ENCODE measurements at regions not wholly inside any gene's neighbourhood (a gene's known extent, or its start where the extent isn't known, plus 50 kb on each side); places are given as distances from the start of the nearest gene placed in this dataset.
"Not testable (repeated sequence)": the region's sequence is repeated elsewhere in the genome, so short reads cannot be mapped to it uniquely, and the experiment has no call there.

DNA sequence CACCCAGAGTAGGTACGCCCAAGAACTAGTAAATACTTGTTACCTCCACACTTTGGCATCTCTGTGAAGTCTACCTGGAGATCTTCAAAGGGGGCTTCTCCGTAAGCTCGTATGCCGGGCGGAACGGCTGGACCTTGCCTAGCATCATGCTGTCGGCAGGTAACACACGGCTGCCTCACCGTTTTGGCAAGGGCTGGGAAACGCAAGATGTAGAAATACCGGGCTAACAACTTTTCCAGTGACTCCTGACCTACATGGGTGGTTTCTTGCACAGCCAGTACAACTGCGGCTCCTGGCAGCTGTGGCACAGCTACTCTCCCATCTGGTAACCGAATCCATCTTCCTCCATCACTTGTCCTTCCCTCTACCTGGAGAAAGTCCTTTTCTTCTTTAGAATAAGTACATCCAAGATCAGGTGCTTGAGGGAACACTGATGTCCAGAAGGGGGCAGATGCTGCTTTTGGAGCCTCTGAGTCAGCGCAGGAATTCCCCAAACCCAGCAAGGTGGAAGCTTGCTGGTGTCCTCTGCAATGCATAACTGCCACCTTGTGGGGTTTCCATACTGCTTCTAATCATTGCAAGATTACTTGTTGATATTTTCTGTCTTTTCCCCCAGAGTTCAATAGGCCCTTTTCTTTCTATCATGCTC is 59.7 kb upstream of the FRG2C start:
- DNase-seq (ENCODE audit: low read depth in 2 of 2): not testable (repeated sequence)

DNA sequence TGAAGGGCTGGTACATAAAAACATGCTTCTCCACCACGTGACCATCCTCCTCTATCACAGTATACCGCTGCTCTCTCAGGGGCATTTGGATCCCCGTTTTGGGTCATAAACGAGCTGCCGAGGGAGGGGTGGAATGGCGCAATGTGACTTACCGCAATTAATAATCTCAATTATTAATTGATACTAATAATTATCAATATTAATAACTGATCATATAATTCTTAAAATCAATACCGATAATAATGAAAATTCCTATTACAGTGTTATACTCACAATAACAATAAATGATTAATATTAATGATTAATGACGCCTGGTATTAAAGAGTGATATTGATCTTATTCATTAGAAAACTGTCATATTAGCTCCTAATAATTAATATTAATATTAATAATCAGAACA is 56.1 kb upstream of the FRG2C start:
- not testable (repeated sequence) for DNase-seq (ENCODE audit: low read depth in 2 of 2)

DNA sequence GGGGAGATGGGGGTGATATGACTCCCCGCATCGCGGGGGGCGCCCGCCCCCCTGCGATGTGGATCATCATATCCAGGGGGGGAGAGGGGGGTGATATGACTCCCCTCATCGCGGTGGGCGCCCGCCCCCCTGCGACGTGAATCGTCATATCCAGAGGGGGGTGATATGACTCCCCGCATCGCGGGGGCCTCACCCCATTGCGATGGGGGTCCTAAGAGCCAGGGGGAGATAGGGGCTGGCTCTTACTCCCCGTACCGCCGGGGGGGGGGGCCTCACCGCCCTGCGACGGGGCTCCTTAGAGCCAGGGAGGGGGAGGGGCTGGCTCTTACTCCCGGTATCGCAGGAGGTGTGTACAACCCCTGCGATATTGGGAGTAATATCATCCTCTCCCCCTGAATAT is 54.5 kb upstream of the FRG2C start:
- DNase-seq (ENCODE audit: low read depth in 2 of 2): not testable (repeated sequence)

DNA sequence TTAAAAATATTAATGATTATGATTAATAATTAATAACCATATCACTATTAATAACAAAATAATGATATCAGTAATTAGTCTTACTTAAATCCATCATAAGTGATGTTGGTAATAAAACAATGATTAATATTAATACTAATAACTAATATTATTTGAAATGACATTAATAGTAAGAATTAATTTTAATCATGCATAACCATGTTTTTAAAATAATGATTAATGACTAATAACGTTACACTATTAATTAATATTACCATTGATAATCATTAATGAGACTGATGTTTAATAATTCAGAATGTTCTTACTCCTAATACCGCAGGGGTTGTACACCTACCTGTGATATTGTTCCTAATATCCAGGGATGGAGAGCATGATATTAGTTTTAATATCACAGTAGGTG is 53.4 kb upstream of the FRG2C start:
- no peak for DNase-seq (ENCODE audit: low read depth in 2 of 2)

DNA sequence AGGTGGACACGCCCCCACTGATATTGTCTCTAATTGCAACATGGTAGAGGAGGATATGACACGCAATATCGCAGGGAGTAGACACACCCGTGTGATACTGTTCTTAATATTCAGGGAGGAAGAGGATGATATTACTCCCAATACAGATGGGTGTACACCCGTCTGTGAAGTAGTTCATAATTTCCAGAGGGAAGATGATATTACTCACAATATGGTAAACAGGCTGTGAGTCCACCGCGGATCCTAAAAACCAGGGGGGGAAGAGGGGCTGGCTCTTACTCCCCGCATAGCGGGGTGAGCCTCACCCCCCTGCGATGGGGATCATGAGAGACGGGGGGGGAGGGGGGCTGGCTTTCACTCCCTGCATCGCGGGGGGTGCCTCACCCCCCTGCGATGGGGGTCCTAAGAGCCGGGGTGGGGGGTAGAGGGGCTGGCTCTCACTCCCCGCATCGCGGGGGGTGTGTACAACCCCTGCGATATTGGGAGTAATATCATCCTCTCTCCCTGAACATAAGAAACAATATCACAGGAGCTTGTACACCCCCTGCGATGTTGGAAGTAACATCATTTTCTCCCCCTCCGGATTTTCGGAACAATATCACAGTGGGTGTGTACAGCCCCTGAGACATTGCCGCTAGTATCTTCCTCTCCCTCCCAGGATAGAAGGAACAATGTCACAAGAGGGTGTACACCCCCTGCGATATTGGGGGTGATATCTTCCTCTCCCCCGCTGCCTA is 52.2 kb upstream of the FRG2C start:
- DNase-seq (ENCODE audit: low read depth in 2 of 2): not testable (repeated sequence)
